ENCODE measurements at regions not wholly inside any gene's neighbourhood (a gene's known extent, or its start where the extent isn't known, plus 50 kb on each side); places are given as distances from the start of the nearest gene placed in this dataset.

DNA sequence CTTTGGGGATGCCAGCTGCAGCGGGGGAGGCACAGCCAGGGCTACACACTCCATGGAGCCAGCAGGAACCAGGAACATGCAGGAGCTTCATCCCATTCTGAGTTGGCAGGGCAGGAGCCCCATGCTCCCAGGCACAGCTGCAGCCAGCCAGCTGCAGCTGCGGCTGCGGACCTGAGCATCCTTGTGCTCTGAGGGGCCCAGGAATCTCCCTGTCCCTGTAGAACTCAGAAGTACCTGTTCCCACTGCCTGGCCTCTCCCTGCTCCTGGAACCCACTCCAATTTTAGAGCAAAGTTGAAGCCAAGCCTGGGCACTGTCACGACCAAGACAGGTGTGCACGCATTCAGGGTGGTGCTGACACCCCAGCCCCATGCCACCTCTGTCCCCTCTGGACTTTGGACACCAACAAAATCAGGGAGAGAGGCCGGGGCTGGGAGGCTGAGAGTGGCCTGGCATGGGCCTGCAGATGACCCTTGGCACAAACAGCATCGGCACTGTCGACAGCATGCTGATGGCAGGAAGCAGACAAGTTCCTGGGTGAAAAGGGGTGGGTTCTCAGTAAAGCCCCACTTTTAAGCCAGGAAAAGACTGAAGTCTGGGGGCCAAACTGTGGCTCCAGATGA is 257.3 kb upstream of the LRFN5 start:
- no peak for DNase-seq (ENCODE audit: low read depth, low spot score)
- Mint-ChIP-seq H3K36me3 (ENCODE audit: low read depth) (no peaks in the 10 kb centered on the region), H3K4me3 (no peak overlapping the region), H3K27ac (ENCODE audit: unreplicated experiment) (no peak overlapping the region), H3K4me1 (no peaks in the 10 kb centered on the region), H3K9me3 (no peaks in the 10 kb centered on the region), H3K27me3 (ENCODE audit: low read depth) (no peaks in the 10 kb centered on the region)
- TF ChIP-seq, protein P1, sequence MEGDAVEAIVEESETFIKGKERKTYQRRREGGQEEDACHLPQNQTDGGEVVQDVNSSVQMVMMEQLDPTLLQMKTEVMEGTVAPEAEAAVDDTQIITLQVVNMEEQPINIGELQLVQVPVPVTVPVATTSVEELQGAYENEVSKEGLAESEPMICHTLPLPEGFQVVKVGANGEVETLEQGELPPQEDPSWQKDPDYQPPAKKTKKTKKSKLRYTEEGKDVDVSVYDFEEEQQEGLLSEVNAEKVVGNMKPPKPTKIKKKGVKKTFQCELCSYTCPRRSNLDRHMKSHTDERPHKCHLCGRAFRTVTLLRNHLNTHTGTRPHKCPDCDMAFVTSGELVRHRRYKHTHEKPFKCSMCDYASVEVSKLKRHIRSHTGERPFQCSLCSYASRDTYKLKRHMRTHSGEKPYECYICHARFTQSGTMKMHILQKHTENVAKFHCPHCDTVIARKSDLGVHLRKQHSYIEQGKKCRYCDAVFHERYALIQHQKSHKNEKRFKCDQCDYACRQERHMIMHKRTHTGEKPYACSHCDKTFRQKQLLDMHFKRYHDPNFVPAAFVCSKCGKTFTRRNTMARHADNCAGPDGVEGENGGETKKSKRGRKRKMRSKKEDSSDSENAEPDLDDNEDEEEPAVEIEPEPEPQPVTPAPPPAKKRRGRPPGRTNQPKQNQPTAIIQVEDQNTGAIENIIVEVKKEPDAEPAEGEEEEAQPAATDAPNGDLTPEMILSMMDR (conservative IDR thresholded peaks at IDR 0.05): no peak

DNA sequence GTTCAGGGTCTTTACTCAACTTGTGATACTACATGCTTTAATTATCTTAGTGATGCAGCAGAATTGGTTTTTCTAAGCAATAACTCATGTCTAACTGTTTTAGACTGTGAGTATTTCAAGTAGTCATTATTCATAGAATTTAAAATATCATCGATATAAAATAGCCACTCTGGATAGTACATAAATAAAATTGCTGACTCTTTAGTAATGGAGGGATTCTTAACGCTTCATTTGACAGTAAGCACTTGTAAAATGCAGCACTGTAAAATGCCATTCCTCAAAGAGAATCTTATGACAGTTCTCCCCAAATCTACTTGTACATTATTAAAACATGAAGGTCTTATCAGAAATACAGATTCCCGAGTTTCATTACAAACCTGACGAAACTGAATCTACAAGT is 262.8 kb upstream of the LRFN5 start:
- no peak overlapping the region for H3K4me3 Mint-ChIP-seq
- no peak overlapping the region for H3K27ac Mint-ChIP-seq (ENCODE audit: unreplicated experiment)
- H3K27me3 Mint-ChIP-seq (ENCODE audit: low read depth): no peaks in the 10 kb centered on the region
- DNase-seq (ENCODE audit: low read depth, low spot score): no peak
- H3K36me3 Mint-ChIP-seq (ENCODE audit: low read depth): peaks cover 2% of the 10 kb centered on the region
- no peaks in the 10 kb centered on the region for H3K4me1 Mint-ChIP-seq
- H3K9me3 Mint-ChIP-seq: peaks cover 2% of the 10 kb centered on the region
- TF ChIP-seq, protein P1 (conservative IDR thresholded peaks at IDR 0.05): no peak

DNA sequence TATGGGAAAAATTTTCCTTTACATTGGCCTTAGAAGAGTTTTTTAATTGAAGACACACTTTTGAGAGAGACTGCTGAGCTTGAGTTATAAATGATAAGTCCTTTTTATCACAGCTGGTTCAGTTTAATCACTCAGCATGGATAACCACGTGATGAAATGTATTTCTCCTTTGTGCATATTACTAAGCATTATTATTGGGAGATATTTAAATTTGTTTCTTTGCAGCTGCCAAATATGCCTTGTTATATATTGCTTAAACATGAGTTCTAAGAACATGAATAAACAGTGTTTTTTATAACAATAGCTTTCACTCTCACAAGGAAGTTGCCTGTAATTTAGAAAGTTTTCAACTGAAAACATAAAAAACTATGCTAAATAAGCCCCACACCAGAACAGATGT is 293.5 kb upstream of the LRFN5 start:
- Mint-ChIP-seq H3K9me3 (peaks cover 10% of the 10 kb centered on the region), H3K4me3 (no peak overlapping the region), H3K36me3 (ENCODE audit: low read depth) (peaks cover 2% of the 10 kb centered on the region), H3K27ac (ENCODE audit: unreplicated experiment) (no peak overlapping the region), H3K27me3 (ENCODE audit: low read depth) (no peaks in the 10 kb centered on the region), H3K4me1 (no peaks in the 10 kb centered on the region)
- no peak for DNase-seq (ENCODE audit: low read depth, low spot score)
- TF ChIP-seq, protein P1 (conservative IDR thresholded peaks at IDR 0.05): no peak

DNA sequence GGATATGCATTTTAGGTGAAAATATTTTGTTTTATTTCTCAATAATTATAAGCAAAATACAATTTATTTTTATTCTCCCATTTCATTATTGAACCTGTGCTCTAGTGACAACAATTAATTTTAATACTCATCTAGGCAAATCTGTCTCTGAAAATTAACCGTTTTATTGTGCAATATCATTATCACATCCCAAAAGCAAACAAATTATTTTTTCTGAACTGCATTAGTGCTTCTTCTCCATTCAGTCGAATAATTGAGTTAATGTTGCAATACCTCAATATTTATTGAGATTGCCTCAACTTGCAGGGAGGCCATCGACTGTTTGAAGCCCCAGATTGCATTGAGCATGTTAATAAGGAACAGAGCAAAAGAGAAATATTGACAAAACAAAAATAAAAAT is 303.2 kb upstream of the LRFN5 start:
- Mint-ChIP-seq H3K4me3 (no peak overlapping the region), H3K27ac (ENCODE audit: unreplicated experiment) (no peak overlapping the region), H3K4me1 (peaks cover 5% of the 10 kb centered on the region), H3K9me3 (no peaks in the 10 kb centered on the region), H3K36me3 (ENCODE audit: low read depth) (no peaks in the 10 kb centered on the region), H3K27me3 (ENCODE audit: low read depth) (no peaks in the 10 kb centered on the region)
- DNase-seq (ENCODE audit: low read depth, low spot score): no peak
- TF ChIP-seq, protein P1 (conservative IDR thresholded peaks at IDR 0.05): no peak

DNA sequence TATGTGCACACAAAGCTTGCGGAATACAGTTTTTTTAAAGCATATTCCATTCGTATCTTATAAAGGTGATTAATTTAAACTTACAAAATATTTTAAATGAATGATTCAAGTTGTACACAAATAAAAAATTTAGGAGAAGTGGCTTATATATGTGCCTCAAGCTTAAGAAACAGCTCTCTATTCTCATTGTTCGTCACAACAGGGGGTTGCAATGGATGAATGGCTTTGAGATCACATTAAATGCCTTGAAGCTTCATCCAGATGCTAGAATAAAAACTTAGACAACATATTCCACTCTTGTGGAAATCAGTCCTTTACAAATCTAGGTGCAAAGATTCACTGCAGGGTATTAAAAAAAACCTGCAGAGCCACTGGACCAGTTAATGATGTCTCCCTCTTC is 303.9 kb upstream of the LRFN5 start:
- TF ChIP-seq, protein P1 (conservative IDR thresholded peaks at IDR 0.05): no peak
- H3K27me3 Mint-ChIP-seq (ENCODE audit: low read depth): no peaks in the 10 kb centered on the region
- DNase-seq (ENCODE audit: low read depth, low spot score): no peak
- no peak overlapping the region for H3K27ac Mint-ChIP-seq (ENCODE audit: unreplicated experiment)
- H3K4me3 Mint-ChIP-seq: no peak overlapping the region
- no peaks in the 10 kb centered on the region for H3K9me3 Mint-ChIP-seq
- H3K36me3 Mint-ChIP-seq (ENCODE audit: low read depth): no peaks in the 10 kb centered on the region
- peaks cover 5% of the 10 kb centered on the region for H3K4me1 Mint-ChIP-seq

Measured in neural crest cell (in vitro differentiated cells).